ENCODE measurements at regions not wholly inside any gene's neighbourhood (a gene's known extent, or its start where the extent isn't known, plus 50 kb on each side); places are given as distances from the start of the nearest gene placed in this dataset.

DNA sequence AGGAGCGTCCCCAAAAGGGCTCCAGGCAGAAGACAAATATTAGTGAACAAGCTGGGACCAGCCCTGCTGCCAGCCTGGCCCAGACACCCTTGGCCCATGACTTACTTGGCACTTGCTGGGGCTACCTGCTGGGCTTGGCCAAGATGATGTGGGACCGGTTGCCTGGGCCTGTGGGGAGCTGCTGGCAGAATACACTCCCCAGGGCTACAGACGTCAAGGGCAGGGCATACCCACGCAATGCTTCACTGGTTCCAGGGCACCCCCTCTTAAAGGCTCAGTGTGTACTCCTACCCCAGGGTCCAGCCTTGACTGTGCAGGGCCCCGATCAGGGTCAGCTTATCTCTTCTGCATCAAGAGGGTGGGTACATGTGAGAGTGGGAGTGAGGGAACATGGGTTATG, 106.5 kb upstream of the SLC2A1 start:
- DNase-seq (ENCODE audit: low spot score) = no peak
- Histone ChIP-seq H3F3A (replicated peaks; ENCODE audit: low read depth) (peaks cover 10% of the 10 kb centered on the region; the same call in 1 of the 2 replicates), H3K9me2 (ENCODE audit: insufficient read depth) (no peaks in the 10 kb centered on the region; the same call in 1 of the 2 replicates), H3K27me3 (ENCODE audit: insufficient read depth) (peaks cover 12% of the 10 kb centered on the region; the same call in 1 of the 2 replicates), H3K79me2 (replicated peaks; ENCODE audit: insufficient read depth) (no peaks in the 10 kb centered on the region), H3K4me2 (no peak overlapping the region), H3K4me3 (no peak overlapping the region), H3K4me1 (ENCODE audit: insufficient read depth) (peaks cover 24% of the 10 kb centered on the region), H4K20me1 (replicated peaks; ENCODE audit: insufficient read depth) (no peaks in the 10 kb centered on the region), H2AFZ (no peak overlapping the region), H3K27ac (ENCODE audit: low read depth) (no peak overlapping the region), H3K36me3 (ENCODE audit: insufficient read depth) (no peaks in the 10 kb centered on the region)
- no peak overlapping the region for H3K4me3 Mint-ChIP-seq
- ATAC-seq = no peak
- H3K27ac Mint-ChIP-seq = no peak overlapping the region
- peaks cover 4% of the 10 kb centered on the region for H3K27me3 Mint-ChIP-seq (ENCODE audit: insufficient read depth, low read depth, poor library complexity)
- peaks cover 24% of the 10 kb centered on the region for H3K4me1 Mint-ChIP-seq
- no peaks in the 10 kb centered on the region for H3K9me3 Mint-ChIP-seq
- no peaks in the 10 kb centered on the region for H3K36me3 Mint-ChIP-seq (ENCODE audit: low read depth)
- TF ChIP-seq NANOG (IDR thresholded peaks at IDR 0.05; ENCODE audit: borderline replicate concordance) (no peak), EZH2phosphoT487 (IDR thresholded peaks at IDR 0.05; ENCODE audit: unreplicated experiment) (no peak), EZH2 (IDR thresholded peaks at IDR 0.05; ENCODE audit: low read depth, unreplicated experiment) (no peak), ZNF114 (CRISPR knock-in tag; IDR thresholded peaks at IDR 0.05) (no peak), JUNB (IDR thresholded peaks at IDR 0.05; ENCODE audit: unreplicated experiment) (no peak), STAT1 (IDR thresholded peaks at IDR 0.05; ENCODE audit: unreplicated experiment) (no peak), CREB1 (CRISPR knock-in tag; IDR thresholded peaks at IDR 0.05; ENCODE audit: low read depth) (no peak), ZNF331 (CRISPR knock-in tag; IDR thresholded peaks at IDR 0.05; ENCODE audit: low read depth) (no peak), POLR2AphosphoS5 (IDR thresholded peaks at IDR 0.05; ENCODE audit: low read depth) (no peak)
- TF ChIP-seq, protein P1, sequence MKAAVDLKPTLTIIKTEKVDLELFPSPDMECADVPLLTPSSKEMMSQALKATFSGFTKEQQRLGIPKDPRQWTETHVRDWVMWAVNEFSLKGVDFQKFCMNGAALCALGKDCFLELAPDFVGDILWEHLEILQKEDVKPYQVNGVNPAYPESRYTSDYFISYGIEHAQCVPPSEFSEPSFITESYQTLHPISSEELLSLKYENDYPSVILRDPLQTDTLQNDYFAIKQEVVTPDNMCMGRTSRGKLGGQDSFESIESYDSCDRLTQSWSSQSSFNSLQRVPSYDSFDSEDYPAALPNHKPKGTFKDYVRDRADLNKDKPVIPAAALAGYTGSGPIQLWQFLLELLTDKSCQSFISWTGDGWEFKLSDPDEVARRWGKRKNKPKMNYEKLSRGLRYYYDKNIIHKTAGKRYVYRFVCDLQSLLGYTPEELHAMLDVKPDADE (IDR thresholded peaks at IDR 0.05) = no peak
- TF ChIP-seq, protein P2, sequence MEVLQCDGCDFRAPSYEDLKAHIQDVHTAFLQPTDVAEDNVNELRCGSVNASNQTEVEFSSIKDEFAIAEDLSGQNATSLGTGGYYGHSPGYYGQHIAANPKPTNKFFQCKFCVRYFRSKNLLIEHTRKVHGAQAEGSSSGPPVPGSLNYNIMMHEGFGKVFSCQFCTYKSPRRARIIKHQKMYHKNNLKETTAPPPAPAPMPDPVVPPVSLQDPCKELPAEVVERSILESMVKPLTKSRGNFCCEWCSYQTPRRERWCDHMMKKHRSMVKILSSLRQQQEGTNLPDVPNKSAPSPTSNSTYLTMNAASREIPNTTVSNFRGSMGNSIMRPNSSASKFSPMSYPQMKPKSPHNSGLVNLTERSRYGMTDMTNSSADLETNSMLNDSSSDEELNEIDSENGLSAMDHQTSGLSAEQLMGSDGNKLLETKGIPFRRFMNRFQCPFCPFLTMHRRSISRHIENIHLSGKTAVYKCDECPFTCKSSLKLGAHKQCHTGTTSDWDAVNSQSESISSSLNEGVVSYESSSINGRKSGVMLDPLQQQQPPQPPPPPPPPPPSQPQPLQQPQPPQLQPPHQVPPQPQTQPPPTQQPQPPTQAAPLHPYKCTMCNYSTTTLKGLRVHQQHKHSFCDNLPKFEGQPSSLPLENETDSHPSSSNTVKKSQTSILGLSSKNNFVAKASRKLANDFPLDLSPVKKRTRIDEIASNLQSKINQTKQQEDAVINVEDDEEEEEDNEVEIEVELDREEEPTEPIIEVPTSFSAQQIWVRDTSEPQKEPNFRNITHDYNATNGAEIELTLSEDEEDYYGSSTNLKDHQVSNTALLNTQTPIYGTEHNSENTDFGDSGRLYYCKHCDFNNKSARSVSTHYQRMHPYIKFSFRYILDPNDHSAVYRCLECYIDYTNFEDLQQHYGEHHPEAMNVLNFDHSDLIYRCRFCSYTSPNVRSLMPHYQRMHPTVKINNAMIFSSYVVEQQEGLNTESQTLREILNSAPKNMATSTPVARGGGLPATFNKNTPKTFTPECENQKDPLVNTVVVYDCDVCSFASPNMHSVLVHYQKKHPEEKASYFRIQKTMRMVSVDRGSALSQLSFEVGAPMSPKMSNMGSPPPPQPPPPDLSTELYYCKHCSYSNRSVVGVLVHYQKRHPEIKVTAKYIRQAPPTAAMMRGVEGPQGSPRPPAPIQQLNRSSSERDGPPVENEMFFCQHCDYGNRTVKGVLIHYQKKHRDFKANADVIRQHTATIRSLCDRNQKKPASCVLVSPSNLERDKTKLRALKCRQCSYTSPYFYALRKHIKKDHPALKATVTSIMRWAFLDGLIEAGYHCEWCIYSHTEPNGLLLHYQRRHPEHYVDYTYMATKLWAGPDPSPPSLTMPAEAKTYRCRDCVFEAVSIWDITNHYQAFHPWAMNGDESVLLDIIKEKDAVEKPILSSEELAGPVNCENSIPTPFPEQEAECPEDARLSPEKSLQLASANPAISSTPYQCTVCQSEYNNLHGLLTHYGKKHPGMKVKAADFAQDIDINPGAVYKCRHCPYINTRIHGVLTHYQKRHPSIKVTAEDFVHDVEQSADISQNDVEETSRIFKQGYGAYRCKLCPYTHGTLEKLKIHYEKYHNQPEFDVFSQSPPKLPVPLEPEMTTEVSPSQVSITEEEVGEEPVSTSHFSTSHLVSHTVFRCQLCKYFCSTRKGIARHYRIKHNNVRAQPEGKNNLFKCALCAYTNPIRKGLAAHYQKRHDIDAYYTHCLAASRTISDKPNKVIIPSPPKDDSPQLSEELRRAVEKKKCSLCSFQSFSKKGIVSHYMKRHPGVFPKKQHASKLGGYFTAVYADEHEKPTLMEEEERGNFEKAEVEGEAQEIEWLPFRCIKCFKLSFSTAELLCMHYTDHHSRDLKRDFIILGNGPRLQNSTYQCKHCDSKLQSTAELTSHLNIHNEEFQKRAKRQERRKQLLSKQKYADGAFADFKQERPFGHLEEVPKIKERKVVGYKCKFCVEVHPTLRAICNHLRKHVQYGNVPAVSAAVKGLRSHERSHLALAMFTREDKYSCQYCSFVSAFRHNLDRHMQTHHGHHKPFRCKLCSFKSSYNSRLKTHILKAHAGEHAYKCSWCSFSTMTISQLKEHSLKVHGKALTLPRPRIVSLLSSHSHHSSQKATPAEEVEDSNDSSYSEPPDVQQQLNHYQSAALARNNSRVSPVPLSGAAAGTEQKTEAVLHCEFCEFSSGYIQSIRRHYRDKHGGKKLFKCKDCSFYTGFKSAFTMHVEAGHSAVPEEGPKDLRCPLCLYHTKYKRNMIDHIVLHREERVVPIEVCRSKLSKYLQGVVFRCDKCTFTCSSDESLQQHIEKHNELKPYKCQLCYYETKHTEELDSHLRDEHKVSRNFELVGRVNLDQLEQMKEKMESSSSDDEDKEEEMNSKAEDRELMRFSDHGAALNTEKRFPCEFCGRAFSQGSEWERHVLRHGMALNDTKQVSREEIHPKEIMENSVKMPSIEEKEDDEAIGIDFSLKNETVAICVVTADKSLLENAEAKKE (CRISPR knock-in tag; IDR thresholded peaks at IDR 0.05) = no peak
- TF ChIP-seq, protein P3, sequence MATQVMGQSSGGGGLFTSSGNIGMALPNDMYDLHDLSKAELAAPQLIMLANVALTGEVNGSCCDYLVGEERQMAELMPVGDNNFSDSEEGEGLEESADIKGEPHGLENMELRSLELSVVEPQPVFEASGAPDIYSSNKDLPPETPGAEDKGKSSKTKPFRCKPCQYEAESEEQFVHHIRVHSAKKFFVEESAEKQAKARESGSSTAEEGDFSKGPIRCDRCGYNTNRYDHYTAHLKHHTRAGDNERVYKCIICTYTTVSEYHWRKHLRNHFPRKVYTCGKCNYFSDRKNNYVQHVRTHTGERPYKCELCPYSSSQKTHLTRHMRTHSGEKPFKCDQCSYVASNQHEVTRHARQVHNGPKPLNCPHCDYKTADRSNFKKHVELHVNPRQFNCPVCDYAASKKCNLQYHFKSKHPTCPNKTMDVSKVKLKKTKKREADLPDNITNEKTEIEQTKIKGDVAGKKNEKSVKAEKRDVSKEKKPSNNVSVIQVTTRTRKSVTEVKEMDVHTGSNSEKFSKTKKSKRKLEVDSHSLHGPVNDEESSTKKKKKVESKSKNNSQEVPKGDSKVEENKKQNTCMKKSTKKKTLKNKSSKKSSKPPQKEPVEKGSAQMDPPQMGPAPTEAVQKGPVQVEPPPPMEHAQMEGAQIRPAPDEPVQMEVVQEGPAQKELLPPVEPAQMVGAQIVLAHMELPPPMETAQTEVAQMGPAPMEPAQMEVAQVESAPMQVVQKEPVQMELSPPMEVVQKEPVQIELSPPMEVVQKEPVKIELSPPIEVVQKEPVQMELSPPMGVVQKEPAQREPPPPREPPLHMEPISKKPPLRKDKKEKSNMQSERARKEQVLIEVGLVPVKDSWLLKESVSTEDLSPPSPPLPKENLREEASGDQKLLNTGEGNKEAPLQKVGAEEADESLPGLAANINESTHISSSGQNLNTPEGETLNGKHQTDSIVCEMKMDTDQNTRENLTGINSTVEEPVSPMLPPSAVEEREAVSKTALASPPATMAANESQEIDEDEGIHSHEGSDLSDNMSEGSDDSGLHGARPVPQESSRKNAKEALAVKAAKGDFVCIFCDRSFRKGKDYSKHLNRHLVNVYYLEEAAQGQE (IDR thresholded peaks at IDR 0.05; ENCODE audit: unreplicated experiment) = no peak
- TF ChIP-seq, protein P4, sequence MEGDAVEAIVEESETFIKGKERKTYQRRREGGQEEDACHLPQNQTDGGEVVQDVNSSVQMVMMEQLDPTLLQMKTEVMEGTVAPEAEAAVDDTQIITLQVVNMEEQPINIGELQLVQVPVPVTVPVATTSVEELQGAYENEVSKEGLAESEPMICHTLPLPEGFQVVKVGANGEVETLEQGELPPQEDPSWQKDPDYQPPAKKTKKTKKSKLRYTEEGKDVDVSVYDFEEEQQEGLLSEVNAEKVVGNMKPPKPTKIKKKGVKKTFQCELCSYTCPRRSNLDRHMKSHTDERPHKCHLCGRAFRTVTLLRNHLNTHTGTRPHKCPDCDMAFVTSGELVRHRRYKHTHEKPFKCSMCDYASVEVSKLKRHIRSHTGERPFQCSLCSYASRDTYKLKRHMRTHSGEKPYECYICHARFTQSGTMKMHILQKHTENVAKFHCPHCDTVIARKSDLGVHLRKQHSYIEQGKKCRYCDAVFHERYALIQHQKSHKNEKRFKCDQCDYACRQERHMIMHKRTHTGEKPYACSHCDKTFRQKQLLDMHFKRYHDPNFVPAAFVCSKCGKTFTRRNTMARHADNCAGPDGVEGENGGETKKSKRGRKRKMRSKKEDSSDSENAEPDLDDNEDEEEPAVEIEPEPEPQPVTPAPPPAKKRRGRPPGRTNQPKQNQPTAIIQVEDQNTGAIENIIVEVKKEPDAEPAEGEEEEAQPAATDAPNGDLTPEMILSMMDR (conservative IDR thresholded peaks at IDR 0.05; ENCODE audit: low read depth in 2 of 2) = no peak
